MM.1S (cell line): ENCODE measurements at regions not wholly inside any gene's neighbourhood (a gene's known extent, or its start where the extent isn't known, plus 50 kb on each side); places are given as distances from the start of the nearest gene placed in this dataset.

Experiments used
- DNase-seq: peaks from one replicate; pipeline ENCODE4 v3.0.0-alpha.2; 2015
- H2AFZ ChIP-seq: fragments of 300-600 bp; sonication (generic); 2 replicates; pipeline ENCODE4 v1.6.0; 2016; ENCODE audit warnings: antibody characterized with exemption, low read length
- H3F3A ChIP-seq: fragments of 300-600 bp; sonication (generic); 2 replicates; pipeline ENCODE4 v1.6.1; 2016; ENCODE audit warnings: mild to moderate bottlenecking, antibody characterized with exemption, low read length, moderate library complexity, mixed read lengths; ENCODE audit not compliant: insufficient read depth
- H3K27ac ChIP-seq: fragments of 300-600 bp; sonication (generic); 2 replicates; pipeline ENCODE4 v1.5.1; 2016; ENCODE audit warnings: mild to moderate bottlenecking, low read length
- H3K27me3 ChIP-seq: fragments of 300-600 bp; sonication (generic); replicated peaks from 2 replicates; pipeline ENCODE4 v1.6.0; 2016; ENCODE audit warnings: low read length; ENCODE audit not compliant: insufficient read depth
- H3K36me3 ChIP-seq: fragments of 300-600 bp; sonication (generic); replicated peaks from 2 replicates; pipeline ENCODE4 v1.6.1; 2016; ENCODE audit warnings: mild to moderate bottlenecking, low read length, mixed read lengths; ENCODE audit not compliant: insufficient read depth
- H3K4me1 ChIP-seq: fragments of 300-600 bp; sonication (generic); 2 replicates; pipeline ENCODE4 v1.6.1; 2016; ENCODE audit warnings: low read length, mixed read lengths
- H3K4me2 ChIP-seq: fragments of 300-600 bp; sonication (generic); 2 replicates; pipeline ENCODE4 v1.6.0; 2016; ENCODE audit warnings: low read depth, low read length
- H3K4me3 ChIP-seq: fragments of 300-600 bp; sonication (generic); 2 replicates; pipeline ENCODE4 v1.5.1; 2016; ENCODE audit warnings: low read length, mixed read lengths
- H3K79me2 ChIP-seq: fragments of 300-600 bp; sonication (generic); 2 replicates; pipeline ENCODE4 v1.6.1; 2016; ENCODE audit warnings: mixed run types, low read length, mixed read lengths
- H3K9ac ChIP-seq: fragments of 300-600 bp; sonication (generic); 2 replicates; pipeline ENCODE4 v1.6.1; 2016; ENCODE audit warnings: low read length, mixed read lengths
- H3K9me2 ChIP-seq: fragments of 300-600 bp; sonication (generic); replicated peaks from 2 replicates; pipeline ENCODE4 v1.6.1; 2016; ENCODE audit warnings: mild to moderate bottlenecking, low read length, mixed read lengths; ENCODE audit not compliant: insufficient read depth
- H3K9me3 ChIP-seq: fragments of 300-600 bp; sonication (generic); replicated peaks from 2 replicates; pipeline ENCODE4 v1.6.1; 2016; ENCODE audit warnings: mild to moderate bottlenecking, low read length, mixed read lengths; ENCODE audit not compliant: insufficient read depth
- H4K20me1 ChIP-seq: fragments of 300-600 bp; sonication (generic); 2 replicates; pipeline ENCODE4 v1.6.1; 2016; ENCODE audit warnings: mild to moderate bottlenecking, low read length, moderate library complexity, mixed read lengths; ENCODE audit not compliant: insufficient read depth
- EZH2 ChIP-seq: fragments of 300-600 bp; sonication (generic); optimal IDR thresholded peaks from 2 replicates; pipeline ENCODE3; 2017; ENCODE audit warnings: low read depth, mild to moderate bottlenecking, antibody characterized with exemption, low read length, mixed read lengths
- EZH2phosphoT487 ChIP-seq: fragments of 300-600 bp; sonication (generic); IDR thresholded peaks from 2 replicates; pipeline ENCODE4 v1.6.1; 2018; ENCODE audit warnings: antibody characterized with exemption, low read length
- TF ChIP-seq, protein P1 (sequence below): fragments of 300-600 bp; sonication (generic); IDR thresholded peaks from 2 replicates; pipeline ENCODE4 v1.5.1; 2016; ENCODE audit warnings: antibody characterized with exemption, low read length, mixed read lengths

DNA sequence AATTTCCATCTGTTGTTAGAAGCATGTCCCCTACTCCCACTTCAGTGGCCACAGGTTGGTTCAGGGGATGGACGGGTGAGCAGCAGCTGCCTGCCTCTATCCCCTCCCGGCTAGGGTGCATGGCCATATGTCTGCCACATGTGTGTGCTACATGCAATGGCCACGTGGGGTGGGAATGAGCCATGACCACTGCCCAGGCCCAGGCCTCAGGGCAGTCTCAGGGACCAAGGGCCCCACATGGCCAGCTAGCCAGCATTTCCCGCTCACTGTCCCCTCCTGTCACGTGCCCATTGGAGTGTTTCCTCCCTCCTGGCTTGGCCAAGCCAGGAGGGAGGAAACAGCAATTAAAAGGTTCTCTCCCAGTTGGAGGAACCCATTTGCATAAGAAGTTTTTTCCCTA is 117.1 kb downstream of the KCNS3 start:
- H3K36me3 ChIP-seq: no peaks in the 10 kb centered on the region
- TF ChIP-seq, protein P1, sequence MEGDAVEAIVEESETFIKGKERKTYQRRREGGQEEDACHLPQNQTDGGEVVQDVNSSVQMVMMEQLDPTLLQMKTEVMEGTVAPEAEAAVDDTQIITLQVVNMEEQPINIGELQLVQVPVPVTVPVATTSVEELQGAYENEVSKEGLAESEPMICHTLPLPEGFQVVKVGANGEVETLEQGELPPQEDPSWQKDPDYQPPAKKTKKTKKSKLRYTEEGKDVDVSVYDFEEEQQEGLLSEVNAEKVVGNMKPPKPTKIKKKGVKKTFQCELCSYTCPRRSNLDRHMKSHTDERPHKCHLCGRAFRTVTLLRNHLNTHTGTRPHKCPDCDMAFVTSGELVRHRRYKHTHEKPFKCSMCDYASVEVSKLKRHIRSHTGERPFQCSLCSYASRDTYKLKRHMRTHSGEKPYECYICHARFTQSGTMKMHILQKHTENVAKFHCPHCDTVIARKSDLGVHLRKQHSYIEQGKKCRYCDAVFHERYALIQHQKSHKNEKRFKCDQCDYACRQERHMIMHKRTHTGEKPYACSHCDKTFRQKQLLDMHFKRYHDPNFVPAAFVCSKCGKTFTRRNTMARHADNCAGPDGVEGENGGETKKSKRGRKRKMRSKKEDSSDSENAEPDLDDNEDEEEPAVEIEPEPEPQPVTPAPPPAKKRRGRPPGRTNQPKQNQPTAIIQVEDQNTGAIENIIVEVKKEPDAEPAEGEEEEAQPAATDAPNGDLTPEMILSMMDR: no peak
- TF ChIP-seq EZH2phosphoT487 (no peak), EZH2 (no peak)
- no peaks in the 10 kb centered on the region for H3K9me2 ChIP-seq
- no peak for DNase-seq
- no peak overlapping the region for H3K4me2 ChIP-seq
- H3F3A ChIP-seq: no peaks in the 10 kb centered on the region
- H2AFZ ChIP-seq: no peak overlapping the region
- H3K9ac ChIP-seq: no peak overlapping the region
- H3K79me2 ChIP-seq: no peaks in the 10 kb centered on the region
- H3K27ac ChIP-seq: no peak overlapping the region
- H3K27me3 ChIP-seq: no peaks in the 10 kb centered on the region
- H3K4me3 ChIP-seq: no peak overlapping the region
- H3K4me1 ChIP-seq: no peaks in the 10 kb centered on the region
- H3K9me3 ChIP-seq: no peaks in the 10 kb centered on the region
- no peaks in the 10 kb centered on the region for H4K20me1 ChIP-seq
